ENCODE measurements at regions not wholly inside any gene's neighbourhood (a gene's known extent, or its start where the extent isn't known, plus 50 kb on each side); places are given as distances from the start of the nearest gene placed in this dataset.

GRCh38 chr2:226135861-226136548 lies 663.6 kb downstream of the IRS1 start:
- H3K9me3 ChIP-seq (ENCODE audit: control insufficient read depth, low read length, poor library complexity, severe bottlenecking) = no peaks in the 10 kb centered on the region
- no peak overlapping the region for H3K4me3 Mint-ChIP-seq
- no peaks in the 10 kb centered on the region for H3K4me1 Mint-ChIP-seq
- peaks cover 15% of the 10 kb centered on the region for H3K27me3 Mint-ChIP-seq
- DNase-seq = no peak
- no peak overlapping the region for H3K27ac Mint-ChIP-seq
- H3K36me3 Mint-ChIP-seq (ENCODE audit: low read depth) = no peaks in the 10 kb centered on the region
- no peak for ATAC-seq

GRCh38 chr2:226132323-226133215 lies 667.1 kb downstream of the IRS1 start:
- no peaks in the 10 kb centered on the region for H3K4me1 Mint-ChIP-seq
- no peaks in the 10 kb centered on the region for H3K9me3 ChIP-seq (ENCODE audit: control insufficient read depth, low read length, poor library complexity, severe bottlenecking)
- ATAC-seq = no peak
- no peak overlapping the region for H3K27ac Mint-ChIP-seq
- H3K36me3 Mint-ChIP-seq (ENCODE audit: low read depth) = no peaks in the 10 kb centered on the region
- no peak overlapping the region for H3K4me3 Mint-ChIP-seq
- no peak for DNase-seq
- H3K27me3 Mint-ChIP-seq = peaks cover 18% of the 10 kb centered on the region

GRCh38 chr2:226131299-226131784 lies 668.3 kb downstream of the IRS1 start:
- Mint-ChIP-seq H3K36me3 (ENCODE audit: low read depth) (no peaks in the 10 kb centered on the region), H3K4me1 (no peaks in the 10 kb centered on the region), H3K27ac (no peak overlapping the region), H3K4me3 (no peak overlapping the region), H3K27me3 (peaks cover 21% of the 10 kb centered on the region)
- ATAC-seq (no peak), DNase-seq (no peak)
- no peaks in the 10 kb centered on the region for H3K9me3 ChIP-seq (ENCODE audit: control insufficient read depth, low read length, poor library complexity, severe bottlenecking)

- no peak overlapping the region for H3K4me3 Mint-ChIP-seq
- peaks cover 21% of the 10 kb centered on the region for H3K27me3 Mint-ChIP-seq
- H3K4me1 Mint-ChIP-seq = no peaks in the 10 kb centered on the region
- H3K36me3 Mint-ChIP-seq (ENCODE audit: low read depth) = no peaks in the 10 kb centered on the region
- DNase-seq (no peak), ATAC-seq (no peak)
- H3K27ac Mint-ChIP-seq = no peak overlapping the region
- H3K9me3 ChIP-seq (ENCODE audit: control insufficient read depth, low read length, poor library complexity, severe bottlenecking) = no peaks in the 10 kb centered on the region
Measured at GRCh38 chr2:226130192-226130591, 669.4 kb downstream of the IRS1 start.

- ATAC-seq = no peak
- DNase-seq = no peak
- H3K4me3 Mint-ChIP-seq = no peak overlapping the region
- H3K9me3 ChIP-seq (ENCODE audit: control insufficient read depth, low read length, poor library complexity, severe bottlenecking) = no peaks in the 10 kb centered on the region
- no peaks in the 10 kb centered on the region for H3K4me1 Mint-ChIP-seq
- H3K36me3 Mint-ChIP-seq (ENCODE audit: low read depth) = no peaks in the 10 kb centered on the region
- H3K27me3 Mint-ChIP-seq = peaks cover 15% of the 10 kb centered on the region
- no peak overlapping the region for H3K27ac Mint-ChIP-seq
Measured at GRCh38 chr2:226127682-226128081, 671.9 kb downstream of the IRS1 start.

GRCh38 chr2:226126104-226126503 lies 673.5 kb downstream of the IRS1 start:
- Mint-ChIP-seq H3K27ac (no peak overlapping the region), H3K36me3 (ENCODE audit: low read depth) (no peaks in the 10 kb centered on the region), H3K27me3 (peaks cover 5% of the 10 kb centered on the region), H3K4me1 (no peaks in the 10 kb centered on the region), H3K4me3 (no peak overlapping the region)
- ATAC-seq (no peak), DNase-seq (no peak)
- H3K9me3 ChIP-seq (ENCODE audit: control insufficient read depth, low read length, poor library complexity, severe bottlenecking) = no peaks in the 10 kb centered on the region

GRCh38 chr2:226125176-226125883 lies 674.3 kb downstream of the IRS1 start:
- Mint-ChIP-seq H3K4me1 (no peaks in the 10 kb centered on the region), H3K27ac (no peak overlapping the region)
- H3K9me3 ChIP-seq (ENCODE audit: control insufficient read depth, low read length, poor library complexity, severe bottlenecking) = no peaks in the 10 kb centered on the region

GRCh38 chr2:226124548-226125011 lies 675.0 kb downstream of the IRS1 start:
- H3K36me3 Mint-ChIP-seq (ENCODE audit: low read depth) = no peaks in the 10 kb centered on the region
- no peak overlapping the region for H3K4me3 Mint-ChIP-seq
- DNase-seq (no peak), ATAC-seq (no peak)
- no peaks in the 10 kb centered on the region for H3K9me3 ChIP-seq (ENCODE audit: control insufficient read depth, low read length, poor library complexity, severe bottlenecking)
- no peaks in the 10 kb centered on the region for H3K4me1 Mint-ChIP-seq
- H3K27me3 Mint-ChIP-seq = peaks cover 5% of the 10 kb centered on the region
- H3K27ac Mint-ChIP-seq = no peak overlapping the region

More at GRCh38 chr2:226125176-226125883, 674.3 kb downstream of the IRS1 start:
- H3K4me3 Mint-ChIP-seq = no peak overlapping the region
- no peaks in the 10 kb centered on the region for H3K36me3 Mint-ChIP-seq (ENCODE audit: low read depth)
- peaks cover 5% of the 10 kb centered on the region for H3K27me3 Mint-ChIP-seq
- DNase-seq = no peak
- no peak for ATAC-seq

GRCh38 chr2:226123300-226123699 lies 676.3 kb downstream of the IRS1 start:
- DNase-seq (no peak), ATAC-seq (no peak)
- H3K36me3 Mint-ChIP-seq (ENCODE audit: low read depth) = no peaks in the 10 kb centered on the region
- H3K27me3 Mint-ChIP-seq = peaks cover 9% of the 10 kb centered on the region
- H3K9me3 ChIP-seq (ENCODE audit: control insufficient read depth, low read length, poor library complexity, severe bottlenecking) = no peaks in the 10 kb centered on the region
- H3K4me1 Mint-ChIP-seq = no peaks in the 10 kb centered on the region
- H3K27ac Mint-ChIP-seq = no peak overlapping the region
- no peak overlapping the region for H3K4me3 Mint-ChIP-seq

- Mint-ChIP-seq H3K27ac (no peak overlapping the region), H3K4me1 (no peaks in the 10 kb centered on the region), H3K27me3 (peaks cover 13% of the 10 kb centered on the region), H3K4me3 (no peak overlapping the region), H3K36me3 (ENCODE audit: low read depth) (no peaks in the 10 kb centered on the region)
- ATAC-seq (no peak), DNase-seq (no peak)
- H3K9me3 ChIP-seq (ENCODE audit: control insufficient read depth, low read length, poor library complexity, severe bottlenecking) = no peaks in the 10 kb centered on the region
Measured at GRCh38 chr2:226122041-226122440, 677.6 kb downstream of the IRS1 start.

GRCh38 chr2:226121046-226121738 lies 678.4 kb downstream of the IRS1 start:
- Mint-ChIP-seq H3K4me1 (no peaks in the 10 kb centered on the region), H3K27me3 (peaks cover 13% of the 10 kb centered on the region), H3K4me3 (no peak overlapping the region), H3K27ac (no peak overlapping the region), H3K36me3 (ENCODE audit: low read depth) (no peaks in the 10 kb centered on the region)
- DNase-seq (no peak), ATAC-seq (no peak)
- no peaks in the 10 kb centered on the region for H3K9me3 ChIP-seq (ENCODE audit: control insufficient read depth, low read length, poor library complexity, severe bottlenecking)

- no peaks in the 10 kb centered on the region for H3K9me3 ChIP-seq (ENCODE audit: control insufficient read depth, low read length, poor library complexity, severe bottlenecking)
- Mint-ChIP-seq H3K4me1 (no peaks in the 10 kb centered on the region), H3K4me3 (no peak overlapping the region), H3K36me3 (ENCODE audit: low read depth) (no peaks in the 10 kb centered on the region), H3K27me3 (peaks cover 13% of the 10 kb centered on the region), H3K27ac (no peak overlapping the region)
- DNase-seq = no peak
- ATAC-seq = peak; percentile 25
Measured at GRCh38 chr2:226118471-226119429, 680.9 kb downstream of the IRS1 start.
